Mucosa of rectum (tissue), 2 donors: ENCODE measurements at regions not wholly inside any gene's neighbourhood (a gene's known extent, or its start where the extent isn't known, plus 50 kb on each side); places are given as distances from the start of the nearest gene placed in this dataset.

Experiments used
- H3K27ac ChIP-seq, 2 donors: one replicate each; pipeline ENCODE4 v1.7.0; 2013; ENCODE audit warnings: inconsistent platforms in 2 of 2, low read depth in 2 of 2, low read length in 2 of 2
- H3K27me3 ChIP-seq, 2 donors: one replicate each; pipeline ENCODE4 v1.7.0; 2013; ENCODE audit warnings: low read length in 2 of 2; ENCODE audit not compliant: control insufficient read depth in 2 of 2, insufficient read depth in 2 of 2
- H3K36me3 ChIP-seq, 2 donors: one replicate each; pipeline ENCODE4 v1.7.0; 2013; ENCODE audit warnings: low read length in 2 of 2; ENCODE audit not compliant: control insufficient read depth in 2 of 2, insufficient read depth in 2 of 2
- H3K4me1 ChIP-seq, 2 donors: one replicate each; pipeline ENCODE4 v1.7.0; 2013; ENCODE audit warnings: low read length in 2 of 2, mild to moderate bottlenecking in 1 of 2; ENCODE audit not compliant: control insufficient read depth in 2 of 2, insufficient read depth in 2 of 2
- H3K4me3 ChIP-seq, 2 donors: one replicate each; pipeline ENCODE4 v1.7.0; 2013; ENCODE audit warnings: low read length in 2 of 2
- H3K9ac ChIP-seq, 2 donors: one replicate each; pipeline ENCODE4 v1.7.0; 2013; ENCODE audit warnings: low read length in 2 of 2, low read depth in 1 of 2, mild to moderate bottlenecking in 1 of 2
- H3K9me3 ChIP-seq, 2 donors: one replicate each; pipeline ENCODE4 v1.7.0; 2013; ENCODE audit warnings: low read length in 2 of 2; ENCODE audit not compliant: control insufficient read depth in 2 of 2
- donor health status: healthy.
- donor health status: Normal muscosa, but diverticular disease.

DNA sequence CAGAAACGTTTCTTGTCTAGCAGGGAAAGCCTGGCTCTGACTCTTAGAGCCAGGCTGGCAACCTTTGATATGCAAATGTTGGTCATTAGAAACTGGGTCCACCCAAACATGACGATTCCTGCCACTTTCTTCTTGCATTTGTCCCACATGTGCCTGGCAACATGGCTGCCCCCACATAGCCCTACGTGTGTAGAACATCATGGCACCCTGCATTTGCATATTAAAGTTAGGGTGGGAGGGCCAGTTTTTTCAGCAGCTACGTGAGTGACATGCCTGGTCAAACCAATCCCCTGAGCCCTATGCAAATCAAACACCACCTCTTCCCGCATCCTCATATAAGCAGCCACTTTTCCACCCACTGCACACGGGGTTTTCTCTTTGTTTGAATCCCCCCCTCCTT lies 95.0 kb downstream of the LIG4 start:
- Histone ChIP-seq H3K9me3 (no peaks in the 10 kb centered on the region), H3K27me3 (no peaks in the 10 kb centered on the region), H3K4me1 (no peaks in the 10 kb centered on the region), H3K9ac (no peak overlapping the region), H3K4me3 (no peak overlapping the region), H3K27ac (no peak overlapping the region), H3K36me3 (no peaks in the 10 kb centered on the region)

DNA sequence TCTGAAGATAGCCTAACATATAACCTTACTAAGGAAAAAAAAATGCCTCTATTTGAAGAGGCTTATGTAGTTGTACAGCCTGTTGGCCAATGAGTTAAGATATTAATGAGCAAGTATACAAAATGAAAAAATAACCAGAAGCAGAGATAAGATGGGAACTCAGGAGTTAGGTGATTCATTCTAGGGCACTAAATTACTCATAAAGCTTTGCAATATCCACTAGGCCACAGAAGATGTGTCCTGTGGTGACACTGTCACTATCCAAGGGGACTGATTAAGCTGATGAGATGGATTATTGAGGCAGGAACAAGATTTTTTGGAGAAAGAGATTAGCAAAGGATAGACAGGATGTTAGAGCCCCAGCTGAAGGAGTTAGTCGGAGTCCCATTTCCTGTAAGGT lies 99.6 kb downstream of the LIG4 start:
- H3K9ac ChIP-seq = no peak overlapping the region
- H3K4me1 ChIP-seq = no peaks in the 10 kb centered on the region
- no peaks in the 10 kb centered on the region for H3K9me3 ChIP-seq
- H3K27me3 ChIP-seq = no peaks in the 10 kb centered on the region
- H3K27ac ChIP-seq = no peak overlapping the region
- H3K36me3 ChIP-seq = no peaks in the 10 kb centered on the region
- H3K4me3 ChIP-seq = no peak overlapping the region

DNA sequence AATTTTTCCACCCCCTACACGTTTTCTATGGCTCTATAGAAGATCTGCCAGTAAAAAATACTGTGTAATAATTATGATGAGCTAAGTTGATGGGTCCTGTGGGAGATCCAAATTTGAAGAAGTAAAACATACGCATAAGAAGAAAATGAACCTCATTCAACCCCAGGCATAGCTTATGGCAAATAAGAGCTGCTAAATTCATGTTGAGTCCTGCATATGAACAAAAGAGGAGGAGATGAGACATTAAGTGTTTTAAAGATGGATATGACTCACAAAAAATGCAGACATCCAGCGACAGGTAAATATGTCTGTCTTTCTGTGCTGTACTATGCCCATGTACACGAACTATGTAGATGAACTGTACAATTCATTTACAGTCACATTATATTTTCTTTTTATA lies 101.9 kb downstream of the LIG4 start:
- no peaks in the 10 kb centered on the region for H3K9me3 ChIP-seq
- H3K4me1 ChIP-seq = no peaks in the 10 kb centered on the region
- H3K9ac ChIP-seq = no peak overlapping the region
- H3K27me3 ChIP-seq = no peaks in the 10 kb centered on the region
- H3K27ac ChIP-seq = no peak overlapping the region
- no peak overlapping the region for H3K4me3 ChIP-seq
- no peaks in the 10 kb centered on the region for H3K36me3 ChIP-seq

DNA sequence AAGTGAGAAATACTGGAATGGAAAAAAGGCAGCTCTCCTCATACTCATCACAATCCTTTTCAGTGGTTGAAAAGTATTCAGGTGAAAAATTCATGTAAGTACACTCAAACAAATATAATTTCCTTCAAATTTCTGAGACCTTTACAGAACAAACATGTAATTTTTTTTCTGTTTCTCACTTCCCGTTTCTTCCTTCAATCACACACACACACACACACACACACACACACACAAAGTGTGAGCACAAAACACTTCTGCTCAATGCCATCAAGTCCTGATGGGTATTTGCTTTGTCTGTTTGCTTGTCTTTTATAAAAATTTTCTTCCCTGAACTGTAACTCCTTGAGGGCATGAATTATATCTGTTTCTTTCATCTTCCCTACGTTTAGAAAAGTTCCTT lies 110.6 kb downstream of the LIG4 start:
- Histone ChIP-seq H3K4me3 (no peak overlapping the region), H3K36me3 (no peaks in the 10 kb centered on the region), H3K9ac (no peak overlapping the region), H3K4me1 (no peaks in the 10 kb centered on the region), H3K27me3 (no peaks in the 10 kb centered on the region), H3K27ac (no peak overlapping the region), H3K9me3 (no peaks in the 10 kb centered on the region)

DNA sequence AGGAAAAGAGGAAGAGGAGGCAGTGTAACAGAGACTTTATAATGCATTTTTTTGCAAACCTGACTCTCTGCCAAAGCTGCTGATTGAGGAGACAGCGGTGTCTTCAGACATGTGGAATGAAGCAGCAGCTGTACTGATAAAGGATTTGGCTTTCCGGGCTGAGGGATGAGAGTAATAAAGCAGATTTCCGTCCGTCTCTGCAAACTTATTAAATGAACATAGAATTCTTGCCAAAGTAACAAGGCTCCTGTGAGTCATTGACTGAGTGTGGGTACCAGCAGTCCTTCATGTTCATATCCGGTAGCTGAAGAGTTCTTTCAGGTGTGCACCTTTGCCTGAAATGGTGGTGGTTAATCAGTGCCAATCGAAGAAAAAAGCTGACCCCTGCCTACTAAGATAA lies 112.6 kb downstream of the LIG4 start:
- Histone ChIP-seq H3K4me1 (no peaks in the 10 kb centered on the region), H3K27me3 (no peaks in the 10 kb centered on the region), H3K36me3 (no peaks in the 10 kb centered on the region), H3K9me3 (no peaks in the 10 kb centered on the region), H3K27ac (no peak overlapping the region), H3K9ac (no peak overlapping the region), H3K4me3 (no peak overlapping the region)

DNA sequence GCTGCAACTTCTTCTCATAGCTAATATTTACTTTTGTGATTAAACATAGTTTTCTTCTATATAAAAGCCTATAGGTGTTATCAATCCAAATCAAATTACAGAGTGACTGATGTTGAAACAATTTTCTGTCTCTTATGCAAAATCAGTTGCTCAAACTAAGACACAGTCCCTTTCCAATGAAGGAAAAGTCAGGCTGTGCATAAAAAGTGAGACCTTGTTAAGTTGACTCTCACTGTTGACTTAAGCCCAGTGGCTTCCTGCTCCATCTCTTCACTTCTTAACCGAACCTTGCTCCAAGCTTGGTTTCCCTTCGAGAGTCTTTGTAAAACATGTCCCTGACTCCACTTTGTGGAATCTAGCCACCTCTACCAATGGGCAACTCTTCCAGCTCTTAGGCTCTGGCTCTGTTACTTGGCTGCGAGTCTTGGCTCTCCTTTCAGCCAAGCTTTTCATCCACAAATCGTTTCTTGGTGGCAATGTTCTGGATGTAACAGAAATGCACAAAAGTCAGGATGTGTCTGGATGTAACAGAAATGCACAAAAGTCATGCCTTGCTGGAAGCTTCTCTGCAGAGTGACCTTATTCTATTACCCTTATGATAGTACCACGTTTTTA lies 118.9 kb downstream of the LIG4 start:
- H3K4me1 ChIP-seq = no peaks in the 10 kb centered on the region
- H3K27ac ChIP-seq = no peak overlapping the region
- H3K9ac ChIP-seq = no peak overlapping the region
- H3K9me3 ChIP-seq = no peaks in the 10 kb centered on the region
- H3K4me3 ChIP-seq = no peak overlapping the region
- no peaks in the 10 kb centered on the region for H3K27me3 ChIP-seq
- no peaks in the 10 kb centered on the region for H3K36me3 ChIP-seq

DNA sequence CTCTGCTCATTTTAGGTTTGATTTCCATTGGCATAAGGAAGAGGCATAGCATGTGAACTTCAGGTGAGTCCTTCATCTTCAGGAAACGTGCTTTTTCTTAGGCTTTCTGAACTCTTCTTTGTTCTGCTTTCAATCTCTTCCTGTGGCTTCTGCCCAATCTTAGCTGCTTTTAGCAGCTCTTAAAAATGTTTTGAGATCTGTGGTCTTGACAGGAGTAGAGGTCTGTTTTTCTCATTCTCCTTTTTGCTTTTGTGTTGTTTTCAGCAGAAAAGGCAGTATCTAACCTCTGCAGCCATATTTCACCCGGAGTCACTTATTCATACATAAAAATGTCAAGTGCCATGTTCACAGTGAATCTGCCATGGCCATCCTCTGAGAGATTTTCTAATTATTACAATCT lies 120.3 kb downstream of the LIG4 start:
- no peak overlapping the region for H3K4me3 ChIP-seq
- H3K4me1 ChIP-seq = no peaks in the 10 kb centered on the region
- H3K27ac ChIP-seq = no peak overlapping the region
- no peaks in the 10 kb centered on the region for H3K27me3 ChIP-seq
- H3K9ac ChIP-seq = no peak overlapping the region
- no peaks in the 10 kb centered on the region for H3K36me3 ChIP-seq
- no peaks in the 10 kb centered on the region for H3K9me3 ChIP-seq

DNA sequence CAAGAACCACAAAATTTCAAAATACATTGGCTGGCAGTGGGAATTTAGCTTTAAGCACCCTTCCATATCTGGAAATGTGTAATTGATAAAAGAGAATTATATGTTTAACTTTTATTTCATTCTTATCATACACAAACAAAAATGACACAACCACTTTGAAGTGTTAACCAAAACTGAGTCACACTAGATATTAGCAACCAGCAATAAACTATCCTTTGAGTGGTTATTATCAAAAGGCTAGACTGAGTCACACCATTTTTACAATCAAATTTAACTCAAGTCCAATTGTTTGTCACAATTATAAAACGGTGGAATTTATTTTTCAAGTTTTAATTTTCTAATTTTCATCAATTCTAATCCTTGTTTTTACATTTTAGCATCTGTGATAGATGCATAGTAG lies 121.7 kb downstream of the LIG4 start:
- Histone ChIP-seq H3K4me3 (no peak overlapping the region), H3K9ac (no peak overlapping the region), H3K36me3 (no peaks in the 10 kb centered on the region), H3K4me1 (no peaks in the 10 kb centered on the region), H3K27ac (no peak overlapping the region), H3K27me3 (no peaks in the 10 kb centered on the region), H3K9me3 (no peaks in the 10 kb centered on the region)

DNA sequence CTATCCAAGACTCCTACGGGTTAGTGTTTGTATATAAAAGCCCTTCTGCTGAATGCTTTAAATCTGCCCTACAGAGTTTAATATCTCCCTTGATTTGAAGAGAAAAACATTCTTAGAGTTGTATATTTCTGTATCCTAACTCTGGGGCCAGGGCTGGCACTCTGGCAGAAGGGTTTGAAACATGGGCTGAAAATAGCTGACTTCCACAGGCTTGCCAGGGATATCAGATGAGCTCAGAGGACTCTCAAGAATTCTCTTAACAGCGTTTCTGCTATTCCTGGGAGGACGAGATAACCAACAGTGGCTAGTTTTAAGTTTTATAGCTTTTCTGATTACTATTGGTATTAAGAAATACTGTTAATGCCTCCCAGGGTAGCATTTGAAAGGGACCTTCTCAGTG lies 127.5 kb downstream of the LIG4 start:
- H3K9ac ChIP-seq = no peak overlapping the region
- H3K36me3 ChIP-seq = no peaks in the 10 kb centered on the region
- H3K4me1 ChIP-seq = no peaks in the 10 kb centered on the region
- H3K4me3 ChIP-seq = no peak overlapping the region
- H3K9me3 ChIP-seq = no peaks in the 10 kb centered on the region
- H3K27me3 ChIP-seq = no peaks in the 10 kb centered on the region
- no peak overlapping the region for H3K27ac ChIP-seq

DNA sequence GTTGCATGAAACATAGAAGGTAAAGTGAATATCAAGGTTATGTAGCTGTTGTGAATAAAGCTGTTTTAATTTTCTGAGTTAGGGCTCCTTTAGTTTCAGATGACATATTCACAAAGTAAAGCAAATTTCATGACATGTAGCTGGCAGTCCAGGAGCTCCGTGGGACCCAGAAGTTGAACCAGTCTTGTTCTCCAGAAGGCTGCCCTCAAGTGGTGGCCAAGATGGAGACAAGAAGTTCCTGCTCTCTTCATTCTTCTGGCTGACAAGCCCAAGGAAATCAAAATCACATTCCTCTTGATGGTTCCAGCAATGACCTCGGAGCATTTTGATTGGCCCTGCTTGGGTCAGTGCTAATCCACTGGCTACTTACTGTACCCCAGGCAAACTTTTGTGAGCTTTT lies 128.7 kb downstream of the LIG4 start:
- Histone ChIP-seq H3K36me3 (no peaks in the 10 kb centered on the region), H3K4me3 (no peak overlapping the region), H3K9me3 (no peaks in the 10 kb centered on the region), H3K27ac (no peak overlapping the region), H3K4me1 (no peaks in the 10 kb centered on the region), H3K27me3 (no peaks in the 10 kb centered on the region), H3K9ac (no peak overlapping the region)

DNA sequence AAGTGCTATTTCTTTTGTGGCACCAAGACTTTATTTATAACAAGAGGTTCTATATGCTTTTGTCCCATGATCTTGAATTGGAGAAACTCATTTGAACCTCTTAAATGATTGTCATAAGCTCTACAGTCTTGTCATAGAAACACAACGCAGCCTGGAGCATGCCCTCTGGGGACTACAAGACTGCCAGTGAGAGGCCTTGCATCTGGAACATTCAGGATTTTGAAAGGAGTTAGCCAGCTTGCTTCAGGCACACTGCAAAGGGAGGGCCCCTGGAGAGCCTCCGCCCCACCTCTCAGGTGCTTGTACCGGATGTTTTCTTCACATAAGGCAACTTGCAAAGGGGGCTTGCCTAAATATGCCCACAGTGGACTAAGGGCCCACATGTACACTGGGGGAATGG lies 130.5 kb downstream of the LIG4 start:
- no peaks in the 10 kb centered on the region for H3K9me3 ChIP-seq
- H3K4me3 ChIP-seq = no peak overlapping the region
- H3K36me3 ChIP-seq = no peaks in the 10 kb centered on the region
- H3K4me1 ChIP-seq = no peaks in the 10 kb centered on the region
- H3K27ac ChIP-seq = no peak overlapping the region
- H3K9ac ChIP-seq = no peak overlapping the region
- H3K27me3 ChIP-seq = no peaks in the 10 kb centered on the region
